T-cell (primary cell): ENCODE measurements at regions not wholly inside any gene's neighbourhood (a gene's known extent, or its start where the extent isn't known, plus 50 kb on each side); places are given as distances from the start of the nearest gene placed in this dataset.

ENCODE experiments used
- ATAC-seq, 4 experiments: fragments of 200-7000 bp in 3 of 4; fragments of 150-1000 bp in 1 of 4; cut with Tn5 transposase; replicated peaks in 1 of 4; 1 replicate in 3 of 4; 2 replicates in 1 of 4; pipeline ENCODE4 v1.10.0; 2021; ENCODE audit warnings: moderate library complexity in 3 of 4, mild to moderate bottlenecking in 2 of 4, moderate number of reproducible peaks in 1 of 4
- CTCF ChIA-PET, 2 donors: fragments of 300-600 bp; sonication (Branson Sonifier 250); formaldehyde crosslinking; loops; one replicate each; lab custom pipeline; 2022; ENCODE audit warnings: antibody characterized with exemption in 2 of 2; lab: Charles Lee
- POLR2A ChIA-PET, 2 donors: fragments of 300-600 bp; sonication (Branson Sonifier 250); formaldehyde crosslinking; loops; one replicate each; lab custom pipeline; 2022; ENCODE audit warnings: antibody characterized with exemption in 2 of 2; lab: Charles Lee
- DNase-seq, 35 experiments: peaks; one replicate each; pipeline versions ENCODE4 v3.0.0 to v3.0.0-alpha.2; 2013 to 2023
- H3K27ac ChIP-seq: one replicate; pipeline ENCODE4 v1.5.1; 2013; ENCODE audit warnings: low read length
- H3K27me3 ChIP-seq, 2 experiments: replicated peaks in 1 of 2; 1 replicate in 1 of 2; 2 replicates in 1 of 2; pipeline versions ENCODE4 v1.6.1 to v1.7.0; 2013; ENCODE audit warnings: low read length in 1 of 2, mixed read lengths in 1 of 2; ENCODE audit not compliant: control insufficient read depth in 2 of 2, insufficient read depth in 2 of 2; ENCODE audit errors: extremely low read depth in 1 of 2
- H3K36me3 ChIP-seq, 2 donors: 1 replicate in 1 of 2; 2 replicates in 1 of 2; pipeline versions ENCODE4 v1.6.1 to v1.7.0; 2013; ENCODE audit warnings: low read length in 1 of 2; ENCODE audit not compliant: control insufficient read depth in 2 of 2, insufficient read depth in 1 of 2; ENCODE audit errors: extremely low read depth in 1 of 2
- H3K4me1 ChIP-seq, 2 experiments: 1 replicate in 1 of 2; 2 replicates in 1 of 2; pipeline versions ENCODE4 v1.6.1 to v1.7.0; 2013; ENCODE audit warnings: low read length in 2 of 2, mixed read lengths in 1 of 2; ENCODE audit not compliant: insufficient read depth in 2 of 2, control insufficient read depth in 1 of 2; ENCODE audit errors: extremely low read depth in 1 of 2
- H3K4me3 ChIP-seq, 2 donors: 1 replicate in 1 of 2; 2 replicates in 1 of 2; pipeline versions ENCODE4 v1.5.1 to v1.7.0; 2013; ENCODE audit warnings: mild to moderate bottlenecking in 2 of 2, low read length in 1 of 2, moderate library complexity in 1 of 2; ENCODE audit not compliant: control insufficient read depth in 1 of 2; ENCODE audit errors: extremely low read depth in 1 of 2
- H3K9me3 ChIP-seq: 2 replicates; pipeline ENCODE4 v1.7.0; 2013
- H3K27ac Mint-ChIP-seq, 2 donors: one replicate each; pipeline ENCODE4 v1.8.0; 2020 to 2021; ENCODE audit warnings: mild to moderate bottlenecking in 2 of 2, mixed read lengths in 2 of 2
- H3K27me3 Mint-ChIP-seq, 2 donors: one replicate each; pipeline ENCODE4 v1.8.0; 2021 to 2022; ENCODE audit warnings: mixed read lengths in 2 of 2
- H3K36me3 Mint-ChIP-seq: one replicate; pipeline ENCODE4 v1.8.0; 2021; ENCODE audit warnings: mixed read lengths
- H3K4me1 Mint-ChIP-seq, 3 donors: one replicate each; pipeline ENCODE4 v1.8.0; 2020 to 2022; ENCODE audit warnings: mixed read lengths in 3 of 3, mild to moderate bottlenecking in 1 of 3
- H3K4me3 Mint-ChIP-seq, 3 donors: one replicate each; pipeline ENCODE4 v1.8.0; 2020 to 2022; ENCODE audit warnings: mild to moderate bottlenecking in 3 of 3, mixed read lengths in 3 of 3, moderate library complexity in 3 of 3
- H3K9me3 Mint-ChIP-seq, 3 donors: one replicate each; pipeline ENCODE4 v1.8.0; 2020 to 2022; ENCODE audit warnings: mixed read lengths in 3 of 3
- WGBS: methylation state at CpG from one replicate; pipeline ENCODE4 v1.1.5; 2013; ENCODE audit warnings: missing lambda C conversion rate; ENCODE audit not compliant: insufficient coverage; 5-methylcytosine and 5-hydroxymethylcytosine counted together

DNA sequence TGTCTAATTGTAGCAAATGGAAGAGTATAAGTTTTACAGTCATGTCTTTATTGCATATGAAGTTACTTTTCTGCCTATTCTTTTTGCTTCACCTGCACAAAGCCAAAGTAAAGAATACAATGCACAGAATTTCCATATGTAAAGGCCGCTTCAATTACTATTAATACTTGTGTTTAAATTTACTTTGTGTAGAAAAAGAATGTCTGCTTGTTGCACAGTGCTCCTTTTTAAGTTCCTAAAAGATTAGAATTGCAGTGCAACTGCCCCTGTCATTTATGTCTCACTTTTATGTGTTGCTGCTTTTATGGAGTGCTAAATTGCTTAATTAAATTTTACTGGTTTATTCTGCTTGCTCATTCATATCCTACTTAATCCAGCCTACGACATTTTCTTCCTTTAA lies 830.5 kb downstream of the PDHA2 start:
- H3K9me3 Mint-ChIP-seq, result peaks cover 2 to 11% (median 6%) of the 10 kb centered on the region in 3 donors
- H3K36me3 ChIP-seq, result no peaks in the 10 kb centered on the region
- no peaks in the 10 kb centered on the region for H3K27me3 Mint-ChIP-seq
- no peak overlapping the region for H3K4me3 ChIP-seq
- H3K4me3 Mint-ChIP-seq, result no peak overlapping the region
- ATAC-seq (no peak), DNase-seq (no peak)
- ChIA-PET POLR2A (no interaction called here), CTCF (no interaction called here)
- H3K4me1 ChIP-seq, result no peaks in the 10 kb centered on the region
- no peaks in the 10 kb centered on the region for H3K9me3 ChIP-seq
- H3K36me3 Mint-ChIP-seq, result no peaks in the 10 kb centered on the region
- H3K27ac Mint-ChIP-seq, result no peak overlapping the region
- WGBS, result no CpG with 5 or more reads among the region's 2 CpGs
- H3K4me1 Mint-ChIP-seq, result no peaks in the 10 kb centered on the region
- no peaks in the 10 kb centered on the region for H3K27me3 ChIP-seq
- no peak overlapping the region for H3K27ac ChIP-seq

DNA sequence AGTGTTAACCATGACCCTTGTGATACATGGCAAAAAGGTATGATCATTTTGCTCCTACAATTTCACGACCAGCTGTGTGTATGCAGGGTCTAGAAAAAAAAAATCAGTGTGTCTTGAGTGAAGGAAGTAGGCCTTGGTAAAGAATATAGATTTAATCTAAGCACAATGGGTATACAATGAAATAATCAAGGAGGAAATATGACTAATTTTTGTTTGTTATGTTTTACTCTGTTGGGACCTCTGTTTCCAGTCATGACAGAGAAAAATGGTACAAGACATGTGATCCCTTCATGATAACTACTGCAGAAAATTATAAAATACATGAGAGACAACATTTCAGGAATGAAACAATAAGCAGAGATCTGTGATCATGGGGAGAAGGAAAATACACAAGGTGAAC lies 835.5 kb downstream of the PDHA2 start:
- no peaks in the 10 kb centered on the region for H3K4me1 Mint-ChIP-seq
- ChIA-PET POLR2A (no interaction called here), CTCF (no interaction called here)
- no peaks in the 10 kb centered on the region for H3K4me1 ChIP-seq
- H3K27ac ChIP-seq, result no peak overlapping the region
- H3K27ac Mint-ChIP-seq, result no peak overlapping the region
- no peak overlapping the region for H3K4me3 Mint-ChIP-seq
- DNase-seq, result no peak
- H3K4me3 ChIP-seq, result no peak overlapping the region
- no CpG with 5 or more reads among the region's 1 CpG for WGBS
- H3K9me3 Mint-ChIP-seq, result peaks cover 4 to 13% (median 9%) of the 10 kb centered on the region in 3 donors
- H3K36me3 Mint-ChIP-seq, result no peaks in the 10 kb centered on the region
- no peak for ATAC-seq
- H3K9me3 ChIP-seq, result no peaks in the 10 kb centered on the region
- no peaks in the 10 kb centered on the region for H3K36me3 ChIP-seq
- no peaks in the 10 kb centered on the region for H3K27me3 ChIP-seq
- H3K27me3 Mint-ChIP-seq, result no peaks in the 10 kb centered on the region

- no CpG with 5 or more reads among the region's 1 CpG for WGBS
- ChIA-PET CTCF (no interaction called here), POLR2A (no interaction called here)
- no peak overlapping the region for H3K4me3 ChIP-seq
- no peaks in the 10 kb centered on the region for H3K36me3 ChIP-seq
- no peaks in the 10 kb centered on the region for H3K27me3 ChIP-seq
- H3K27me3 Mint-ChIP-seq, result no peaks in the 10 kb centered on the region
- H3K4me1 ChIP-seq, result no peaks in the 10 kb centered on the region
- no peaks in the 10 kb centered on the region for H3K36me3 Mint-ChIP-seq
- no peak overlapping the region for H3K27ac ChIP-seq
- H3K4me1 Mint-ChIP-seq, result no peaks in the 10 kb centered on the region
- no peaks in the 10 kb centered on the region for H3K9me3 ChIP-seq
- no peak for ATAC-seq
- DNase-seq, result no peak
- no peak overlapping the region for H3K4me3 Mint-ChIP-seq
- no peak overlapping the region for H3K27ac Mint-ChIP-seq
- H3K9me3 Mint-ChIP-seq, result peaks cover 4 to 12% (median 9%) of the 10 kb centered on the region in 3 donors
Observed at GRCh38 chr4:96675896-96676295, 836.0 kb downstream of the PDHA2 start.

DNA sequence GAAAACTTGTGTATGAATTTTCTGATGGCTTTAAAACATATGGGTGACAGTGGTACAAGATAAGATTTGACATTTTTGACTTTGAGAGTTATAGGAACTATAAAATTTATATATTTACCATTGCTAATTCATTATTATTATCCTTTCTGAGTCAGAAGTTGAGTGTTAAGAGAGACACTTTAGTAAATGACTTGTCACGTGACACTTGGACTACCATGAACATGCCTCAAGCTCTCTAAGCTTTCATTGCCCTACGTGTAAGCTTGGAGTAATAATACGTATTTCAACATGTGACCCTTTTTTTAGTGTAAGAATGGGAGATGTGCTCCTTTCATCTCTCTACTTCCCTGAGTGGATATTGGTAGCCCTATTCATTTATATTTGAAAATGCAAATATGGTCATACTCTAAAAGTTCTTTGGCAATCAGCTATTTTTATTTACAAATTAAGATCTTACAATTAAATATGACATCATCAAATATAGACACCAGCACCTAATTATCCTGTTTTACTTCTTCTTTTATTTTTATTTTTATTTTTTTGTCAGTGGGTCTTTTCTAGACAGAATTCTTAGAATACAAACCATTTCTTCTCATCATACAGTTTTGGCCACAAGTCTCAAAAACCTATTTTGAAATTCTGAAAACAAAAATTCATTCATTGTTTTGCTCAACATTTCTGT lies 837.0 kb downstream of the PDHA2 start:
- DNase-seq (no peak), ATAC-seq (no peak)
- ChIA-PET POLR2A (no interaction called here), CTCF (no interaction called here)
- Mint-ChIP-seq H3K4me3 (no peak overlapping the region), H3K27me3 (no peaks in the 10 kb centered on the region), H3K36me3 (no peaks in the 10 kb centered on the region), H3K9me3 (peaks cover 4 to 10% (median 9%) of the 10 kb centered on the region in 3 donors), H3K27ac (no peak overlapping the region), H3K4me1 (no peaks in the 10 kb centered on the region)
- no peaks in the 10 kb centered on the region for H3K9me3 ChIP-seq
- no peak overlapping the region for H3K4me3 ChIP-seq
- H3K36me3 ChIP-seq, result no peaks in the 10 kb centered on the region
- no peaks in the 10 kb centered on the region for H3K4me1 ChIP-seq
- no peaks in the 10 kb centered on the region for H3K27me3 ChIP-seq
- H3K27ac ChIP-seq, result no peak overlapping the region
- no CpG with 5 or more reads among the region's 3 CpGs for whole genome bisulfite sequencing

- ATAC-seq (no peak), DNase-seq (no peak)
- Mint-ChIP-seq H3K27ac (no peak overlapping the region), H3K4me1 (no peaks in the 10 kb centered on the region), H3K9me3 (peaks cover 4 to 10% (median 9%) of the 10 kb centered on the region in 3 donors), H3K4me3 (no peak overlapping the region), H3K36me3 (no peaks in the 10 kb centered on the region), H3K27me3 (no peaks in the 10 kb centered on the region)
- CTCF ChIA-PET, result no interaction called here
- Histone ChIP-seq H3K36me3 (no peaks in the 10 kb centered on the region), H3K9me3 (no peaks in the 10 kb centered on the region), H3K27ac (no peak overlapping the region), H3K27me3 (no peaks in the 10 kb centered on the region), H3K4me1 (no peaks in the 10 kb centered on the region), H3K4me3 (no peak overlapping the region)
- POLR2A ChIA-PET, result interaction anchor here in 1 of 2 donors (0.7 kb wide), 1 partner anchor 168 kb away, joined by 5 read pairs; no protein-coding TSS in a partner anchor
- WGBS, result no CpG with 5 or more reads among the region's 1 CpG
Observed at GRCh38 chr4:96677499-96677898, 837.6 kb downstream of the PDHA2 start.

- Mint-ChIP-seq H3K36me3 (no peaks in the 10 kb centered on the region), H3K4me1 (no peaks in the 10 kb centered on the region), H3K4me3 (no peak overlapping the region), H3K27ac (no peak overlapping the region), H3K9me3 (peaks cover 0 to 15% (median 8%) of the 10 kb centered on the region in 3 donors), H3K27me3 (no peaks in the 10 kb centered on the region)
- DNase-seq, result no peak
- no peak overlapping the region for H3K27ac ChIP-seq
- ChIA-PET CTCF (no interaction called here), POLR2A (no interaction called here)
- no peaks in the 10 kb centered on the region for H3K36me3 ChIP-seq
- no peak overlapping the region for H3K4me3 ChIP-seq
- no peaks in the 10 kb centered on the region for H3K9me3 ChIP-seq
- no peak for ATAC-seq
- no peaks in the 10 kb centered on the region for H3K27me3 ChIP-seq
- no peaks in the 10 kb centered on the region for H3K4me1 ChIP-seq
Observed at GRCh38 chr4:96681218-96681617, 841.3 kb downstream of the PDHA2 start.

- Mint-ChIP-seq H3K27me3 (no peaks in the 10 kb centered on the region), H3K9me3 (peaks cover 7 to 15% (median 11%) of the 10 kb centered on the region in 3 donors), H3K4me3 (no peak overlapping the region), H3K27ac (no peak overlapping the region), H3K4me1 (no peaks in the 10 kb centered on the region), H3K36me3 (no peaks in the 10 kb centered on the region)
- H3K9me3 ChIP-seq, result no peaks in the 10 kb centered on the region
- no peak overlapping the region for H3K4me3 ChIP-seq
- no peaks in the 10 kb centered on the region for H3K36me3 ChIP-seq
- POLR2A ChIA-PET, result no interaction called here
- H3K4me1 ChIP-seq, result no peaks in the 10 kb centered on the region
- no peak for ATAC-seq
- DNase-seq, result no peak
- no peak overlapping the region for H3K27ac ChIP-seq
- H3K27me3 ChIP-seq, result no peaks in the 10 kb centered on the region
- CTCF ChIA-PET, result no interaction called here
- no CpG with 5 or more reads among the region's 7 CpGs for WGBS
Observed at GRCh38 chr4:96685691-96686090, 845.8 kb downstream of the PDHA2 start.
